Thoracic aorta (tissue), 2 donors: ENCODE measurements at regions not wholly inside any gene's neighbourhood (a gene's known extent, or its start where the extent isn't known, plus 50 kb on each side); places are given as distances from the start of the nearest gene placed in this dataset.

Experiments used
- ATAC-seq: fragments of 150-250 bp; one replicate; pipeline ENCODE4 v1.8.0; 2017; ENCODE audit warnings: low read depth; ENCODE audit not compliant: insufficient number of reproducible peaks, low FRiP score
- DNase-seq: peaks from one replicate; pipeline ENCODE4 v3.0.0-alpha.2; 2020; ENCODE audit warnings: low spot score
- H3K27ac ChIP-seq, 2 donors: fragments of 200-600 bp; sonication (generic); 1 replicate in 1 of 2; 2 replicates in 1 of 2; pipeline ENCODE4 v1.5.1; 2016; ENCODE audit warnings: mild to moderate bottlenecking in 2 of 2, moderate library complexity in 2 of 2
- H3K27me3 ChIP-seq: fragments of 200-600 bp; sonication (generic); replicated peaks from 2 replicates; pipeline ENCODE4 v1.6.0; 2016; ENCODE audit warnings: mild to moderate bottlenecking; ENCODE audit not compliant: insufficient read depth
- H3K36me3 ChIP-seq: fragments of 200-600 bp; sonication (generic); one replicate; pipeline ENCODE4 v1.5.1; 2016
- H3K4me1 ChIP-seq, 2 donors: fragments of 200-600 bp; sonication (generic); 1 replicate in 1 of 2; 2 replicates in 1 of 2; pipeline versions ENCODE4 v1.5.1 to v1.6.0; 2016; ENCODE audit warnings: low read depth in 2 of 2, mild to moderate bottlenecking in 1 of 2; ENCODE audit not compliant: control insufficient read depth in 1 of 2
- H3K4me3 ChIP-seq: fragments of 200-600 bp; sonication (generic); 2 replicates; pipeline ENCODE4 v1.5.1; 2016; ENCODE audit warnings: mild to moderate bottlenecking
- H3K9me3 ChIP-seq: fragments of 200-600 bp; sonication (generic); 2 replicates; pipeline ENCODE4 v1.5.1; 2016
- TF ChIP-seq, protein P1 (sequence below): fragments of 200-600 bp; sonication (generic); IDR thresholded peaks from one replicate; pipeline ENCODE4 v1.5.1; 2019; ENCODE audit warnings: antibody characterized with exemption

DNA sequence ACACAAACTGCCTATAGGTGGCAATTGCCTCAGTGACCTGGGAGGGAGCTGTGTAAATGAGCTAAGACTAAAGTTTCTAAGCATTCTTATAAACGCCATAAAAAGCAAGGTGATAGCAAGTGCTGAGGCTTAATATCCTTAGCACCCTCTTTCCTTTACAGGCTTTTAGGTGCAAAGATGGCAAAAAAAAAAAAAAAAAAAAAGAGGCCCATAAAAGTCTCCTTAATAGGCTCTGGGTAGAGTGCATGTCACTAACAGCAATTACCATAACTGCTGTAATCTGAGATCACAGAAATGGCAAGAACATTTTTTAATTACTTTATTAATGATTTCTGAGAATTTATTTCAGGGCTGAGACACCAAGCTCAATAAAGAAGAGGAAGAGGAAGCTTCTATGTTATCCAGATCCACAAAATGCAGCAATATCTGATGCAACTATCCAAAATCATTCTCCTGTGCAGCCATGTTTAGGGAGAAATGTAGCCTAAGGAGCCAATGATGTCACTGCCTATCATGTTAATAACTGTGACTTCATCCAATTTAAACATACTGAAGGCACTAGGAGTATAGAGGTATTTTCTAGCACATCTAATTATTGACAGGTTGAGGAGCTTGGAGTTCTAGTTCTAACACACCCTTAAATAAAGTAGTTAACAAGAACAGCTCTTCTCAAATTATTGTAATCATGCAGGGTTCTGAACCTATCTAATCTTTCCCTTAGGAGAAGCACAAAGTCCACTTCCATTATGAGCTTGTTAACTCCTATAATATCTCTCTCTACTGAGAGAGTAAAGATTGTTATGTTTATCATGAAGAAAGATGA lies 804.3 kb upstream of the ACVR2A start:
- no peaks in the 10 kb centered on the region for H3K36me3 ChIP-seq
- TF ChIP-seq, protein P1, sequence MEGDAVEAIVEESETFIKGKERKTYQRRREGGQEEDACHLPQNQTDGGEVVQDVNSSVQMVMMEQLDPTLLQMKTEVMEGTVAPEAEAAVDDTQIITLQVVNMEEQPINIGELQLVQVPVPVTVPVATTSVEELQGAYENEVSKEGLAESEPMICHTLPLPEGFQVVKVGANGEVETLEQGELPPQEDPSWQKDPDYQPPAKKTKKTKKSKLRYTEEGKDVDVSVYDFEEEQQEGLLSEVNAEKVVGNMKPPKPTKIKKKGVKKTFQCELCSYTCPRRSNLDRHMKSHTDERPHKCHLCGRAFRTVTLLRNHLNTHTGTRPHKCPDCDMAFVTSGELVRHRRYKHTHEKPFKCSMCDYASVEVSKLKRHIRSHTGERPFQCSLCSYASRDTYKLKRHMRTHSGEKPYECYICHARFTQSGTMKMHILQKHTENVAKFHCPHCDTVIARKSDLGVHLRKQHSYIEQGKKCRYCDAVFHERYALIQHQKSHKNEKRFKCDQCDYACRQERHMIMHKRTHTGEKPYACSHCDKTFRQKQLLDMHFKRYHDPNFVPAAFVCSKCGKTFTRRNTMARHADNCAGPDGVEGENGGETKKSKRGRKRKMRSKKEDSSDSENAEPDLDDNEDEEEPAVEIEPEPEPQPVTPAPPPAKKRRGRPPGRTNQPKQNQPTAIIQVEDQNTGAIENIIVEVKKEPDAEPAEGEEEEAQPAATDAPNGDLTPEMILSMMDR, result no peak
- H3K4me1 ChIP-seq, result no peaks in the 10 kb centered on the region
- H3K27ac ChIP-seq, result no peak overlapping the region
- H3K4me3 ChIP-seq, result no peak overlapping the region
- DNase-seq (no peak), ATAC-seq (no peak)
- no peaks in the 10 kb centered on the region for H3K9me3 ChIP-seq
- no peaks in the 10 kb centered on the region for H3K27me3 ChIP-seq

DNA sequence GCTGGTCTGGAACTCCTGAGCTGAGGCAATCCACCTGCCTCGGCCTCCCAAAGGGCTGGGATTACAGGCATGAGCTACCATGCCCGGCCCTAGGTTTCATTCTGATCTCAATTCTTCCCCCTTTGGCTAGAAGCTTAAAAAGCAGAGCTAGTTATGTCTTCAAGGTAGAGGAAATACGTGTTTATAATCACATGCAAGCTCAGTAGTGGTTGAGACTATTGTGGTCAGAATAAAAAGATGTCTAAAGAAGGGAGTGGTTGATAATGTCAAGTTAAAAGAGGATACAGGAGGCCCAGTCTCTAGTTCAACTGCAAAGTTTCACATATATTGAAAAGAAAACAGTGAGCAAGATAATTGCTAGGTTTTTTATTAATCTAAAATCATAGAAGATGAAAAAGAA lies 807.8 kb upstream of the ACVR2A start:
- no peak for ATAC-seq
- H3K4me3 ChIP-seq, result no peak overlapping the region

DNA sequence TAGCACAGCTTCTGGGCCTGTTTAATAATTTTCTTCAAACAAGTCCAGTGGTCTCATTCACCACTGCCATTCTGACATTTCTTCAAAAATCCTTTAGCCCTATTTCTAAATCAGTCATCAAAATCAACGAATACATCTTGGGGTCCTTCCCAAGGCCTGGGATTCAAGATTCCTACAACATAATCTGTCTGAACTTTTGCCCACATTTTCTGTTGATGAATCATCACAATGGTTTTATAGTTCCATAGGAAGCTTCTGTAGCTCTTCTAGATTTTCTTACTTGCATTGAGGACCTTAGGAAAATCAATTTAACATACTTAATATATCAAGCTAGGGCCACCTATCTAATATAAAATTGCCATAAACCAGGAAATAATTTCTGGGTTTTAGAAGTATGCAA lies 811.8 kb upstream of the ACVR2A start:
- H3K4me3 ChIP-seq, result no peak overlapping the region
- DNase-seq, result no peak
- no peak overlapping the region for H3K27ac ChIP-seq
- TF ChIP-seq, protein P1, result no peak
- no peaks in the 10 kb centered on the region for H3K9me3 ChIP-seq
- no peaks in the 10 kb centered on the region for H3K27me3 ChIP-seq
- no peaks in the 10 kb centered on the region for H3K36me3 ChIP-seq
- H3K4me1 ChIP-seq, result no peaks in the 10 kb centered on the region
- ATAC-seq, result no peak

More for the DNA sequence above, 807.8 kb upstream of the ACVR2A start:
- no peaks in the 10 kb centered on the region for H3K9me3 ChIP-seq
- no peaks in the 10 kb centered on the region for H3K4me1 ChIP-seq
- H3K27ac ChIP-seq, result no peak overlapping the region
- no peak for DNase-seq
- no peaks in the 10 kb centered on the region for H3K27me3 ChIP-seq
- H3K36me3 ChIP-seq, result no peaks in the 10 kb centered on the region
- TF ChIP-seq, protein P1, result no peak

DNA sequence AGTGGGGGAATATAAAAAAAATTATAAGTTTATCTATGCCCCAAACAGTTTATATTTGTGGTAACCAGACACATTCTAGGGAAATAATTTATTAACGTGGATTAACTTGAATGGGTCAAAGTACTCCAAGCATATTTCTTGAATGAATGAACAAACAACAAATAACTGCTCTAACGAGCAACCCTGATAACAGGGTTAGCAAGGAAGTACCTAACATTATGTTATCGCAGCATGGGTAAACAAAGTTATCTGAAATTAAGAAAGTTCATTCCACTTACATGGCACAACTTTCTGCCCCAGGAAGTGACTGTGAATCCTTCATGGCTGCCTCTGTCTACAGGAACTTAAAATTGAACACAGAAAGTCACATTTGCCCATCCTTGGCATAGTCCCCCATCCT lies 812.9 kb upstream of the ACVR2A start:
- Histone ChIP-seq H3K27me3 (no peaks in the 10 kb centered on the region), H3K36me3 (no peaks in the 10 kb centered on the region), H3K27ac (no peak overlapping the region), H3K4me3 (no peak overlapping the region), H3K4me1 (no peaks in the 10 kb centered on the region), H3K9me3 (no peaks in the 10 kb centered on the region)
- ATAC-seq, result no peak
- DNase-seq, result no peak
- TF ChIP-seq, protein P1, result no peak

DNA sequence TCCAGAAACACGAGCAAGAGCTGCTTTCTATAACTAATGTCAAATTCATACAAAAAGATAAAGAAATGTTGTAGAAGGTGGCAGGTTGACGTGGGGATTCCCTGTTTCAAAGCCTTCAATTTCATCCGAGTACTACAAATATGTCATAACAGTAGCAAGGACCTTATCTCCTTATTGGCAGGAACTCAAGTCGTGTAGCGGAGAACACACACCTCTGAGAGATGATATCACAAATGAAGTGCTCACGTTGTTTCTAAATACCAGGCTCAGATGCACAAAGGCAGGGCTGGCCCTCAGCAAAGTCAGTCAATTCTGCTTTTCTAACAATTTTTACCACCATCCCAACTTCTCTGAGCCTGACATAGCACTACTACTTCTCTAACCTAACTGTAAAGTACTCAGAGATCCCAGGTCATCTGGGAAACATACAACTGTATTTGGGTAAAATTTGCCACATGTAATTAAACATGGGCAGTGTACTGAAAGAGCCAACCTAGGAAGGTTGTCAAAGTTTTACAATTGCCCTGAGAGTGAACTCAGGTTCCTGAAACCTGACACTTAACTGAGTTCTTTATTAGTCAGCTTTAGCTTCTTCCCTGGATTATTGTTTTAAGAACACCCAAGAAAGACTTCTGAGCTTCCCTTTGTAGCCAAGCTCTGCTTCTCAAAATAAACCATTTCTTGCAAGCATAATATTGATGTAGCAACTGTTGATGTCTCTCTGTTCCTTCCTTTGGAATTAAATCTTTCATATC lies 813.7 kb upstream of the ACVR2A start:
- no peaks in the 10 kb centered on the region for H3K27me3 ChIP-seq
- no peaks in the 10 kb centered on the region for H3K36me3 ChIP-seq
- no peak overlapping the region for H3K4me3 ChIP-seq
- H3K27ac ChIP-seq, result no peak overlapping the region
- no peaks in the 10 kb centered on the region for H3K4me1 ChIP-seq
- no peak for DNase-seq
- H3K9me3 ChIP-seq, result no peaks in the 10 kb centered on the region
- TF ChIP-seq, protein P1, result no peak
- ATAC-seq, result no peak
